Activated CD4-positive, alpha-beta T cell treated with anti-CD3 and anti-CD28 coated beads, Interleukin-2, amount 50 U/mL, for 24 hours (primary cell): ENCODE measurements at regions not wholly inside any gene's neighbourhood (a gene's known extent, or its start where the extent isn't known, plus 50 kb on each side); places are given as distances from the start of the nearest gene placed in this dataset.
"Not testable (repeated sequence)": the region's sequence is repeated elsewhere in the genome, so short reads cannot be mapped to it uniquely, and the experiment has no call there.

Experiments used
- DNase-seq, 2 donors: peaks; one replicate each; pipeline ENCODE4 v3.0.0-alpha.2; 2020; ENCODE audit warnings: low read depth in 1 of 2, low spot score in 1 of 2

- no peak for DNase-seq
Measured at GRCh38 chr6:133788556-133788955, 100.4 kb upstream of the TCF21 start.

GRCh38 chr6:133789449-133789848, 99.5 kb upstream of the TCF21 start:
- DNase-seq = not testable (repeated sequence)

- not testable (repeated sequence) for DNase-seq
Measured at GRCh38 chr6:133790756-133791155, 98.2 kb upstream of the TCF21 start.

- not testable (repeated sequence) for DNase-seq
Measured at GRCh38 chr6:133795051-133795450, 93.9 kb upstream of the TCF21 start.

- no peak for DNase-seq
Measured at GRCh38 chr6:133796235-133796634, 92.7 kb upstream of the TCF21 start.

GRCh38 chr6:133799043-133799442, 89.9 kb upstream of the TCF21 start:
- no peak for DNase-seq

GRCh38 chr6:133802861-133803260, 86.1 kb upstream of the TCF21 start:
- no peak for DNase-seq

- no peak for DNase-seq
Measured at GRCh38 chr6:133804265-133804664, 84.6 kb upstream of the TCF21 start.

- no peak for DNase-seq
Measured at GRCh38 chr6:133805876-133806275, 83.0 kb upstream of the TCF21 start.

- DNase-seq = no peak
Measured at GRCh38 chr6:133806382-133807140, 82.4 kb upstream of the TCF21 start.

- no peak for DNase-seq
Measured at GRCh38 chr6:133807501-133807900, 81.4 kb upstream of the TCF21 start.

- DNase-seq = no peak
Measured at GRCh38 chr6:133809406-133809805, 79.5 kb upstream of the TCF21 start.

GRCh38 chr6:133811557-133811956, 77.4 kb upstream of the TCF21 start:
- no peak for DNase-seq

GRCh38 chr6:133812446-133812845, 76.5 kb upstream of the TCF21 start:
- not testable (repeated sequence) for DNase-seq

GRCh38 chr6:133814238-133814637, 74.7 kb upstream of the TCF21 start:
- DNase-seq = no peak

GRCh38 chr6:133814797-133815196, 74.1 kb upstream of the TCF21 start:
- DNase-seq = peak in 1 of 2 donors; percentile 3

- no peak for DNase-seq
Measured at GRCh38 chr6:133815313-133815712, 73.6 kb upstream of the TCF21 start.

GRCh38 chr6:133816171-133816570, 72.7 kb upstream of the TCF21 start:
- no peak for DNase-seq

- DNase-seq = peak; percentile 4 to 25
Measured at GRCh38 chr6:133817460-133818047, 71.4 kb upstream of the TCF21 start.

GRCh38 chr6:133818320-133818719, 70.6 kb upstream of the TCF21 start:
- DNase-seq = no peak

- no peak for DNase-seq
Measured at GRCh38 chr6:133820208-133820607, 68.7 kb upstream of the TCF21 start.

GRCh38 chr6:133827766-133828165, 61.1 kb upstream of the TCF21 start:
- no peak for DNase-seq

GRCh38 chr6:133833949-133834359, 55.0 kb upstream of the TCF21 start:
- DNase-seq = no peak
